ENCODE measurements at regions not wholly inside any gene's neighbourhood (a gene's known extent, or its start where the extent isn't known, plus 50 kb on each side); places are given as distances from the start of the nearest gene placed in this dataset.
A peak's percentile ranks its signal among the peaks of the same experiment; 100 is the strongest.

GRCh38 chr3:177640319-177640965 is 443.2 kb upstream of the TBL1XR1 start:
- Histone ChIP-seq H3K36me3 (ENCODE audit: control insufficient read depth, insufficient read depth, low read length) (no peaks in the 10 kb centered on the region), H3K4me3 (ENCODE audit: low read depth, low read length) (no peak overlapping the region), H3K9me3 (no peaks in the 10 kb centered on the region), H3K27me3 (replicated peaks; ENCODE audit: control insufficient read depth, insufficient read depth, low read length) (no peaks in the 10 kb centered on the region), H3K4me1 (no peaks in the 10 kb centered on the region)
- ChIA-PET CTCF (no interaction called here), POLR2A (no interaction called here)
- Mint-ChIP-seq H3K9me3 (ENCODE audit: unreplicated experiment) (peaks cover 8% of the 10 kb centered on the region), H3K36me3 (ENCODE audit: insufficient read depth, unreplicated experiment) (no peaks in the 10 kb centered on the region), H3K4me3 (ENCODE audit: unreplicated experiment) (no peak overlapping the region), H3K4me1 (ENCODE audit: low read depth, unreplicated experiment) (no peaks in the 10 kb centered on the region), H3K27ac (ENCODE audit: unreplicated experiment) (peak overlapping the region; percentile 59), H3K27me3 (ENCODE audit: insufficient read depth, unreplicated experiment) (no peaks in the 10 kb centered on the region)
- intact Hi-C loops (cut with micrococcal nuclease; ENCODE audit: unreplicated experiment): no loop called here
- BruUV-seq (replicated peaks): no TSS peak
- TF ChIP-seq CTCF (IDR thresholded peaks at IDR 0.05; ENCODE audit: insufficient read depth in 1 of 2, low read depth in 1 of 2, low read length in 1 of 2, severe bottlenecking in 1 of 2, unreplicated experiment in 1 of 2): no peak
- peak in 1 of 2 experiments; percentile 39 for DNase-seq

GRCh38 chr3:177641206-177641605 is 443.9 kb upstream of the TBL1XR1 start:
- Histone ChIP-seq H3K36me3 (ENCODE audit: control insufficient read depth, insufficient read depth, low read length) (no peaks in the 10 kb centered on the region), H3K9me3 (no peaks in the 10 kb centered on the region), H3K4me1 (no peaks in the 10 kb centered on the region), H3K4me3 (ENCODE audit: low read depth, low read length) (no peak overlapping the region), H3K27me3 (replicated peaks; ENCODE audit: control insufficient read depth, insufficient read depth, low read length) (no peaks in the 10 kb centered on the region)
- BruUV-seq (replicated peaks): no TSS peak
- H3K4me3 Mint-ChIP-seq (ENCODE audit: unreplicated experiment): no peak overlapping the region
- ChIA-PET POLR2A (no interaction called here), CTCF (no interaction called here)
- no peak overlapping the region for H3K27ac Mint-ChIP-seq (ENCODE audit: unreplicated experiment)
- no peaks in the 10 kb centered on the region for H3K4me1 Mint-ChIP-seq (ENCODE audit: low read depth, unreplicated experiment)
- H3K36me3 Mint-ChIP-seq (ENCODE audit: insufficient read depth, unreplicated experiment): no peaks in the 10 kb centered on the region
- peaks cover under 1% of the 10 kb centered on the region for H3K9me3 Mint-ChIP-seq (ENCODE audit: unreplicated experiment)
- no peaks in the 10 kb centered on the region for H3K27me3 Mint-ChIP-seq (ENCODE audit: insufficient read depth, unreplicated experiment)
- DNase-seq: no peak
- intact Hi-C loops (cut with micrococcal nuclease; ENCODE audit: unreplicated experiment): no loop called here
- no peak for TF ChIP-seq CTCF (IDR thresholded peaks at IDR 0.05; ENCODE audit: insufficient read depth in 1 of 2, low read depth in 1 of 2, low read length in 1 of 2, severe bottlenecking in 1 of 2, unreplicated experiment in 1 of 2)

GRCh38 chr3:177642042-177642803 is 444.9 kb upstream of the TBL1XR1 start:
- no peaks in the 10 kb centered on the region for H3K4me1 ChIP-seq
- ChIA-PET POLR2A (no interaction called here), CTCF (no interaction called here)
- Mint-ChIP-seq H3K36me3 (ENCODE audit: insufficient read depth, unreplicated experiment) (no peaks in the 10 kb centered on the region), H3K9me3 (ENCODE audit: unreplicated experiment) (no peaks in the 10 kb centered on the region), H3K4me1 (ENCODE audit: low read depth, unreplicated experiment) (no peaks in the 10 kb centered on the region), H3K27me3 (ENCODE audit: insufficient read depth, unreplicated experiment) (no peaks in the 10 kb centered on the region), H3K4me3 (ENCODE audit: unreplicated experiment) (no peak overlapping the region), H3K27ac (ENCODE audit: unreplicated experiment) (no peak overlapping the region)
- H3K9me3 ChIP-seq: no peaks in the 10 kb centered on the region
- DNase-seq: no peak
- H3K36me3 ChIP-seq (ENCODE audit: control insufficient read depth, insufficient read depth, low read length): no peaks in the 10 kb centered on the region
- intact Hi-C loops (cut with micrococcal nuclease; ENCODE audit: unreplicated experiment): no loop called here
- no TSS peak for BruUV-seq (replicated peaks)
- no peak for TF ChIP-seq CTCF (IDR thresholded peaks at IDR 0.05; ENCODE audit: insufficient read depth in 1 of 2, low read depth in 1 of 2, low read length in 1 of 2, severe bottlenecking in 1 of 2, unreplicated experiment in 1 of 2)
- H3K4me3 ChIP-seq (ENCODE audit: low read depth, low read length): no peak overlapping the region
- H3K27me3 ChIP-seq (replicated peaks; ENCODE audit: control insufficient read depth, insufficient read depth, low read length): no peaks in the 10 kb centered on the region

Data from Caco-2 (cell line).